GM19324 (cell line): ENCODE measurements at regions not wholly inside any gene's neighbourhood (a gene's known extent, or its start where the extent isn't known, plus 50 kb on each side); places are given as distances from the start of the nearest gene placed in this dataset.

Source experiments
- ATAC-seq: cut with Tn5 transposase; IDR thresholded peaks from one replicate; pipeline ENCODE4 v1.9.1; 2021; ENCODE audit warnings: mild to moderate bottlenecking, moderate library complexity; ENCODE audit not compliant: unreplicated experiment, low FRiP score

- no peak for ATAC-seq
Measured at GRCh38 chr12:108066583-108067577, 62.2 kb upstream of the WSCD2 start.

GRCh38 chr12:108069651-108070165 lies 59.4 kb upstream of the WSCD2 start:
- no peak for ATAC-seq

- ATAC-seq: no peak
Measured at GRCh38 chr12:108075561-108075960, 53.5 kb upstream of the WSCD2 start.

- no peak for ATAC-seq
Measured at GRCh38 chr12:108076556-108076955, 52.5 kb upstream of the WSCD2 start.

GRCh38 chr12:108078428-108078827 lies 50.7 kb upstream of the WSCD2 start:
- ATAC-seq: no peak
